ENCODE measurements at regions not wholly inside any gene's neighbourhood (a gene's known extent, or its start where the extent isn't known, plus 50 kb on each side); places are given as distances from the start of the nearest gene placed in this dataset.
A peak's percentile ranks its signal among the peaks of the same experiment; 100 is the strongest.

DNA sequence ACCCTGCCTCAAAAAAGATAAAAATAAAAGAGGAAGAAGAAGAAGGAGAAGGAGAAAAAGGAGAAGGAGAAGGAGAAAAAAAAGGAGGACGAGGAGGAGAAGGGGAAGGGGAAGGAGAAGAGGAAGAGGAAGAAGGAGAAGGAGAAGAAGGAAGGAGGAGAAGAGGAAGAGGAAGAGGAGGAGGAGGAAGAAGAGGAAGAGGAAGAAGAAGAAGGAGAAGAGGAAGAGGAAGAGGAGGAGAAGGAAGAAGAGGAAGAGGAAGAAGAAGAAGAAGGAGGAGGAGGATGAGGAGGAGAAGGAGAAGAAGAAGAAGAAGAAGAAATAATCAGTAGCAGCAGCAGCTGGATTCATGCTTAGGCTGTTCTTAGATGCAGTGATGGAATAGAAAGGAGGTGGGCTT lies 159.7 kb downstream of the TFCP2L1 start:
- H3F3A ChIP-seq (ENCODE audit: insufficient read depth, low read length, poor library complexity, severe bottlenecking), result no peaks in the 10 kb centered on the region
- no peak overlapping the region for H2AFZ ChIP-seq (ENCODE audit: low read depth, low read length)
- no peaks in the 10 kb centered on the region for H3K9me2 ChIP-seq (ENCODE audit: insufficient read depth, low read length)
- no peak overlapping the region for H3K27ac ChIP-seq (ENCODE audit: low read length)
- H3K27me3 ChIP-seq (ENCODE audit: insufficient read depth, low read depth, low read length), result no peaks in the 10 kb centered on the region
- no peaks in the 10 kb centered on the region for H3K79me2 ChIP-seq (replicated peaks; ENCODE audit: insufficient read depth, low read length)
- no peaks in the 10 kb centered on the region for H4K20me1 ChIP-seq (ENCODE audit: insufficient read depth)
- H3K36me3 ChIP-seq (ENCODE audit: insufficient read depth, low read length), result no peaks in the 10 kb centered on the region
- no peak overlapping the region for H3K4me3 ChIP-seq (ENCODE audit: low read length)
- no peak for TF ChIP-seq REST (IDR thresholded peaks at IDR 0.05; ENCODE audit: borderline replicate concordance)
- no peak for TF ChIP-seq MXI1 (conservative IDR thresholded peaks at IDR 0.05; ENCODE audit: poor library complexity, severe bottlenecking)
- TF ChIP-seq POLR2AphosphoS5 (IDR thresholded peaks at IDR 0.05), result no peak
- TF ChIP-seq CTCF (IDR thresholded peaks at IDR 0.05; ENCODE audit: poor library complexity, severe bottlenecking), result no peak
- no peak for TF ChIP-seq EP300 (conservative IDR thresholded peaks at IDR 0.05; ENCODE audit: poor library complexity, severe bottlenecking)
- TF ChIP-seq SMC3 (conservative IDR thresholded peaks at IDR 0.05; ENCODE audit: poor library complexity), result no peak
- TF ChIP-seq EZH2 (IDR thresholded peaks at IDR 0.05; ENCODE audit: borderline replicate concordance, insufficient read depth, low read length, poor library complexity, severe bottlenecking), result no peak
- TF ChIP-seq TAF1 (IDR thresholded peaks at IDR 0.05; ENCODE audit: low read depth), result no peak
- TF ChIP-seq RAD21 (conservative IDR thresholded peaks at IDR 0.05), result no peak
- no peaks in the 10 kb centered on the region for H3K9me3 ChIP-seq (ENCODE audit: low read length)
- no peak overlapping the region for H3K4me2 ChIP-seq (ENCODE audit: low read length)
- H3K9ac ChIP-seq (ENCODE audit: low read length), result no peak overlapping the region

DNA sequence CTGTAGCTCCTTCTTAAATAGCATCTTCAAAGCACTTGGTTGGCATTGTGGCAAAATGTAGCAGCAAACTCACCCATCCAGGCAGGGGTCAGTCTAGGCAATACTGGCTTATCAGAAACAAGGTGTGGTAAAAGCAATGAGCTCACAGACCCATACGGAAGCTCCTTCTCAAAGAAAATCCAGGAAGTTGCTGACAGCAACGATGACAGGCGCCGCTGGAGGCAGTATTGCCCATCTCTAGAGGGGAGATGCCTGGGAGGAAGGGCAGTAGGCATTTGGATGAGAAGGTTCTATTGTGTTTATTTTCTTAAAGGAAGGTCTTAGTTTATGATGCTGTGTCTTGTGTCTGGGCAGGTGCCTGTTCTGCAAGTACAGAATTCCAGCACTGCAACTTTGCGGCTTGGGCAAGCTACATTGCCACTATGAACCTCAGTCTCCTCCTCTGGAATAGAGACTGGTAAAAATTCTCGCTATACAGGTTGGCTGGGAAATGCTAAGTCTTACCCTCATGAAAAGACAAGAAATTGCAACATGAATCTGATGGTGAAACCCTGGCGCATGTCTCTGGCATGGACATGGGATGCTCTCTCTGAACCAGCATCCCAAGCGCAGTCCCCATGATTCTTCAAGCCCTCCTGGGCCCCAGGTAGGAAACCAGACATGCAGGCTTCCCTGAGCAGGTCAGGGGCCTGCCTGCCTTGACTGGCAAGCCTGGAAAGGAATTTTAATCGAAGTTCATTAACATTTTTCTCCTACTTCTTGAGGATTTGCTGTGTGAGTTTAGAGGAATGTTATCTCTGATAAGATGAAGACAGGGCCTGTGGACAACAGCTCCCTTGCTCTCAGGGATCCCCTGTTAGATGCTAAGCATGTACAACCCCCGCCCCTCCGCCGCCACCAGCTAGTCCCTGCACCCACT lies 156.0 kb downstream of the TFCP2L1 start:
- no peak overlapping the region for H3K4me3 ChIP-seq (ENCODE audit: low read length)
- no peaks in the 10 kb centered on the region for H3K27me3 ChIP-seq (ENCODE audit: insufficient read depth, low read depth, low read length)
- TF ChIP-seq RAD21 (conservative IDR thresholded peaks at IDR 0.05) (peak; percentile 41), CTCF (IDR thresholded peaks at IDR 0.05; ENCODE audit: poor library complexity, severe bottlenecking) (peak; percentile 57), SMC3 (conservative IDR thresholded peaks at IDR 0.05; ENCODE audit: poor library complexity) (no peak)
- H3K9ac ChIP-seq (ENCODE audit: low read length), result no peak overlapping the region
- H3K27ac ChIP-seq (ENCODE audit: low read length), result no peak overlapping the region
- H3K79me2 ChIP-seq (replicated peaks; ENCODE audit: insufficient read depth, low read length), result no peaks in the 10 kb centered on the region
- H4K20me1 ChIP-seq (ENCODE audit: insufficient read depth), result no peaks in the 10 kb centered on the region
- no peaks in the 10 kb centered on the region for H3K9me3 ChIP-seq (ENCODE audit: low read length)
- H3K36me3 ChIP-seq (ENCODE audit: insufficient read depth, low read length), result no peaks in the 10 kb centered on the region
- H3F3A ChIP-seq (ENCODE audit: insufficient read depth, low read length, poor library complexity, severe bottlenecking), result no peaks in the 10 kb centered on the region
- H2AFZ ChIP-seq (ENCODE audit: low read depth, low read length), result no peak overlapping the region
- no peak overlapping the region for H3K4me2 ChIP-seq (ENCODE audit: low read length)
- no peaks in the 10 kb centered on the region for H3K9me2 ChIP-seq (ENCODE audit: insufficient read depth, low read length)

All from neural cell (in vitro differentiated cells).